ENCODE measurements at regions not wholly inside any gene's neighbourhood (a gene's known extent, or its start where the extent isn't known, plus 50 kb on each side); places are given as distances from the start of the nearest gene placed in this dataset.

DNA sequence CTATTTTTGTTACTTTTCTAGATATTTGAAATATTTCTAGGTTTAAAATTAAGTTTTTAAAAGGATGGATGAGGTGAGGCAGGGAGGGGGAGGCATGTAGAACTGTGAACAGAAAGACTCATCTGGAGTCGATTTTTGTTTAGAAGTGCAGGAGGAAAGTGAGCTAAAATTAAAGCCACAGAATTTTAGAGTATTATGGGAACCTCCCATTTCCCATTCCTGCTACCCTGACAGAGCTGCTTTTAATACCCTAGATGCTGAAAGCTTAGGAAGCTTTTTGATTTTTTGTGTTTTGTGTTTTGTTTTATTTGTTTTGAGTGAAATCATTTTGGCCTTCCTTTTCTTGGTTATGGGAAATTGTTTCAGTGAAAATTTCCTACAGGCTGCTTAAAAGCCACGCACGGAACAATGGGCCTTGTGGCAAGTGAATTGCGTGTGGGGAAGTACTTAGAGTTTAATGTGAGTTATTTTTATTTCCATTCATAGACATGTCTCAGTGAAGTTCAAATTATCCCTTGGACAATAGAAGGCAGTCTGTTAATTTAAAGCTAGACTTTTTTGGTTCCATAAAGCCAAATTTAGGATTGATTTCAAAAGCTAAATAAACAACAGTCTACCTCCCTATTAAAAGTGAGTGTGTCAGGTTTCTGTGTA, 102.0 kb upstream of the HDAC9 start:
- H3K36me3 ChIP-seq (replicated peaks in 1 of 2; ENCODE audit: control insufficient read depth in 2 of 2, insufficient read depth in 2 of 2, low read length in 2 of 2): no peaks in the 10 kb centered on the region
- no CpG with 5 or more reads among the region's 4 CpGs for WGBS, 2 donors (ENCODE audit: extremely low coverage in 2 of 2, insufficient read length in 2 of 2, insufficient replicate concordance in 1 of 2)
- no peak overlapping the region for H3K4me3 ChIP-seq (ENCODE audit: low read length in 2 of 2)
- H3K14ac ChIP-seq (ENCODE audit: low read length): no peak overlapping the region
- no peaks in the 10 kb centered on the region for H3K79me1 ChIP-seq (ENCODE audit: low read depth, low read length)
- H4K8ac ChIP-seq (ENCODE audit: low read depth, low read length): no peak overlapping the region
- no peak overlapping the region for H3K27ac ChIP-seq (replicated peaks; ENCODE audit: low read length)
- H3K4me1 ChIP-seq (ENCODE audit: control insufficient read depth in 2 of 2, insufficient read depth in 1 of 2, low read depth in 1 of 2, low read length in 2 of 2): peaks cover 0 to 5% of the 10 kb centered on the region in 2 donors
- no peak overlapping the region for H3K4ac ChIP-seq (ENCODE audit: low read length)
- no peaks in the 10 kb centered on the region for H3K9me3 ChIP-seq (replicated peaks in 1 of 2; ENCODE audit: control insufficient read depth in 2 of 2, insufficient read depth in 1 of 2, low read depth in 1 of 2, low read length in 2 of 2)
- no peak overlapping the region for H3K23ac ChIP-seq (ENCODE audit: low read depth, low read length, poor library complexity)
- H2AK5ac ChIP-seq (ENCODE audit: low read depth, low read length): no peak overlapping the region
- H2BK12ac ChIP-seq (ENCODE audit: low read length): no peak overlapping the region
- no peak overlapping the region for H2BK15ac ChIP-seq (ENCODE audit: low read length)
- no peak overlapping the region for H2BK120ac ChIP-seq (ENCODE audit: low read depth, low read length)
- H4K91ac ChIP-seq (ENCODE audit: low read depth, low read length, poor library complexity): no peak overlapping the region
- no peak overlapping the region for H3K4me2 ChIP-seq (ENCODE audit: insufficient read depth, low read length, poor library complexity, severe bottlenecking)
- no peaks in the 10 kb centered on the region for H3K27me3 ChIP-seq (ENCODE audit: control insufficient read depth in 3 of 3, insufficient read depth in 3 of 3, low read depth in 1 of 3, low read length in 3 of 3)
- H2BK5ac ChIP-seq (ENCODE audit: low read length): no peak overlapping the region
- no peak overlapping the region for H3K9ac ChIP-seq (ENCODE audit: low read depth, low read length, poor library complexity)
- DNase-seq (ENCODE audit: low spot score): no peak
- no peak overlapping the region for H3K18ac ChIP-seq (ENCODE audit: low read length)
- H2AFZ ChIP-seq (ENCODE audit: low read length): peak overlapping the region; percentile 31

DNA sequence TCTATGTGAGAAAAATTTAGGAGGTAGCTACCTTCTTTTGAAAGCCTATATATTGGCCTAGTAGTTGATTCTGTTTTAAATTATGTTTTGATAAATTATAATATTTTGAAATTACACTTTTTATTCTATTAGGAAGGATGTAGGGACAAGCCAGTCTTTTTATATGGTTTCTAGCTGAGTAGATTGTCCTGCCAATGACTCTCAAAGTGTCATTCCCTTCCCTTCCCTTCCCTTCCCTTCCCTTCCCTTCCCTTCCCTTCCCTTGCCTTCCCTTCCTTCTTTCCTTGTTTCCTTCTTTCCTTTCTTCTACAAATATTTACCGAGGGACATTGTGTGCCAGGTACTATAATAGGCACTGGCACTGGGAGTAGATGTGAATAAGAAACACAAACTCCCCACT, 99.7 kb upstream of the HDAC9 start:
- Histone ChIP-seq H3K18ac (ENCODE audit: low read length) (no peak overlapping the region), H4K8ac (ENCODE audit: low read depth, low read length) (no peak overlapping the region), H3K4me2 (ENCODE audit: insufficient read depth, low read length, poor library complexity, severe bottlenecking) (no peak overlapping the region), H3K27ac (replicated peaks; ENCODE audit: low read length) (no peak overlapping the region), H2BK5ac (ENCODE audit: low read length) (no peak overlapping the region), H2BK120ac (ENCODE audit: low read depth, low read length) (no peak overlapping the region), H3K4me1 (ENCODE audit: control insufficient read depth in 2 of 2, insufficient read depth in 1 of 2, low read depth in 1 of 2, low read length in 2 of 2) (peaks cover 5 to 6% of the 10 kb centered on the region in 2 donors), H3K4me3 (ENCODE audit: low read length in 2 of 2) (no peak overlapping the region), H3K27me3 (ENCODE audit: control insufficient read depth in 3 of 3, insufficient read depth in 3 of 3, low read depth in 1 of 3, low read length in 3 of 3) (no peaks in the 10 kb centered on the region), H2BK12ac (ENCODE audit: low read length) (no peak overlapping the region), H2AFZ (ENCODE audit: low read length) (no peak overlapping the region), H3K14ac (ENCODE audit: low read length) (no peak overlapping the region), H3K9me3 (replicated peaks in 1 of 2; ENCODE audit: control insufficient read depth in 2 of 2, insufficient read depth in 1 of 2, low read depth in 1 of 2, low read length in 2 of 2) (no peaks in the 10 kb centered on the region), H3K36me3 (replicated peaks in 1 of 2; ENCODE audit: control insufficient read depth in 2 of 2, insufficient read depth in 2 of 2, low read length in 2 of 2) (no peaks in the 10 kb centered on the region), H4K91ac (ENCODE audit: low read depth, low read length, poor library complexity) (no peak overlapping the region), H2AK5ac (ENCODE audit: low read depth, low read length) (no peak overlapping the region), H2BK15ac (ENCODE audit: low read length) (no peak overlapping the region), H3K9ac (ENCODE audit: low read depth, low read length, poor library complexity) (no peak overlapping the region), H3K4ac (ENCODE audit: low read length) (no peak overlapping the region), H3K79me1 (ENCODE audit: low read depth, low read length) (no peaks in the 10 kb centered on the region), H3K23ac (ENCODE audit: low read depth, low read length, poor library complexity) (no peak overlapping the region)
- no CpG with 5 or more reads among the region's 1 CpG for WGBS, 2 donors (ENCODE audit: extremely low coverage in 2 of 2, insufficient read length in 2 of 2, insufficient replicate concordance in 1 of 2)
- DNase-seq (ENCODE audit: low spot score): no peak

DNA sequence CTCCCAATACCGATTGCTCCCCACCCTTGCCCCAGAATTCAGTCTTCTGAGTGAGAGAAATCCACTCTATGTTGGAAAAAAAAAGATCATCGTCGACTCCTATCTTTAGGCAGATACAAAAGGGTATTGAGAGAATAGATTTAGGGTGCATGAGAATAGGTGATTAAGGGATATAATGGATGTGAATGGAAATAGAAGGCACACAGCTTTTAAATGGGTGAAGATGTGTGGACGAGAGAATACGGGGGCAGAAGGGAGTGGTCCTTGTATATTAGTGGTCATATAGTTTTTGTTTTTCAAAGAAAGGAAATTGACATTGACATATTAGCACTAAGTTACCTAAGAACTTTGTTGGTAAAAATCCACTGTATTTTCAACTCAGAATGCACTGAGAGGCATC, 98.6 kb upstream of the HDAC9 start:
- Histone ChIP-seq H3K18ac (ENCODE audit: low read length) (no peak overlapping the region), H2BK120ac (ENCODE audit: low read depth, low read length) (no peak overlapping the region)
- DNase-seq (ENCODE audit: low spot score): no peak

DNA sequence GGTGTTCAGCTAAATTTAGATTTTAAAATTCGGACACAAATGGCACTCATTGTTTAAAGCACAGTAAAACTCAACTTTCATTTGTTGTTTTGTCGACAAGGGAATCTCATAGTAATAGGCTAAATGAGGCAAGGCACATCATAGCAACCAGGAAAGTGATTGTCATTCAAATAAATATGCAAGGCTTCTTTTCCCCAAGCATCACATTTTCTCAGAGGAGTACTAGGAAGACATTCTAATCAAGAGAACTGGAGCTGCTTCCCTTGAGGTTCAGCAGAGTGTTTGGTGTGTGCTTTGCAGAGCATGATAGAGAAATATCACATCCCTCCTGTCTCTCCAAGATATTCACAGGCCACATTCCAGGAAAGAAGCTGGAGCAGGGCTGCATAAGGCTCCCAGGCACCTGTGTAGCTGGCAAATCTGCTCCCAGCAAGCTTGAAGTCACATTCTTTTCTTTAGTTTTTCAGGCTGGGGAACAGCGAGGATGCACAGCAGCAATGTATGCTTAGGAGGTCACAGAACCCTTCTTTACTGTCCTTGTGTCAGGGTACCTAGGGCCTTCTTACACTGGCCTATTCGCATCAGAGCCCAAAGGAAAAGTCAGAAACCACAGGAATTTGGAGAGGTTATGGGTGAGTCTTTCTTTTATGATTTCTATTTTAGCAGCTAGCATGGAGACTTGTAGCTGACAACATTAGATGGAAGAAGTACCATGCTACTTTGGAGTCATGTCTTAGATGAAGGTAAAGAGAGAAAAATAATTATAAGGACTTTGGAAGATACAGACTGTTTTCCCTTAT, 95.9 kb upstream of the HDAC9 start:
- H2BK15ac ChIP-seq (ENCODE audit: low read length): no peak overlapping the region
- H2BK12ac ChIP-seq (ENCODE audit: low read length): no peak overlapping the region
- H3K27ac ChIP-seq (replicated peaks; ENCODE audit: low read length): no peak overlapping the region
- no peak overlapping the region for H3K4ac ChIP-seq (ENCODE audit: low read length)
- H4K91ac ChIP-seq (ENCODE audit: low read depth, low read length, poor library complexity): no peak overlapping the region
- H3K79me1 ChIP-seq (ENCODE audit: low read depth, low read length): no peaks in the 10 kb centered on the region
- no peak overlapping the region for H3K4me2 ChIP-seq (ENCODE audit: insufficient read depth, low read length, poor library complexity, severe bottlenecking)
- H4K8ac ChIP-seq (ENCODE audit: low read depth, low read length): no peak overlapping the region
- H3K4me3 ChIP-seq (ENCODE audit: low read length in 2 of 2): no peak overlapping the region
- no peaks in the 10 kb centered on the region for H3K9me3 ChIP-seq (replicated peaks in 1 of 2; ENCODE audit: control insufficient read depth in 2 of 2, insufficient read depth in 1 of 2, low read depth in 1 of 2, low read length in 2 of 2)
- peaks cover 5 to 6% of the 10 kb centered on the region in 2 donors for H3K4me1 ChIP-seq (ENCODE audit: control insufficient read depth in 2 of 2, insufficient read depth in 1 of 2, low read depth in 1 of 2, low read length in 2 of 2)
- H3K9ac ChIP-seq (ENCODE audit: low read depth, low read length, poor library complexity): no peak overlapping the region
- no peak overlapping the region for H3K18ac ChIP-seq (ENCODE audit: low read length)
- no peaks in the 10 kb centered on the region for H3K27me3 ChIP-seq (ENCODE audit: control insufficient read depth in 3 of 3, insufficient read depth in 3 of 3, low read depth in 1 of 3, low read length in 3 of 3)
- H2AK5ac ChIP-seq (ENCODE audit: low read depth, low read length): no peak overlapping the region
- no peak overlapping the region for H3K23ac ChIP-seq (ENCODE audit: low read depth, low read length, poor library complexity)
- DNase-seq (ENCODE audit: low spot score): no peak
- no peaks in the 10 kb centered on the region for H3K36me3 ChIP-seq (replicated peaks in 1 of 2; ENCODE audit: control insufficient read depth in 2 of 2, insufficient read depth in 2 of 2, low read length in 2 of 2)
- no peak overlapping the region for H3K14ac ChIP-seq (ENCODE audit: low read length)
- no peak overlapping the region for H2BK120ac ChIP-seq (ENCODE audit: low read depth, low read length)
- WGBS, 2 donors (ENCODE audit: extremely low coverage in 2 of 2, insufficient read length in 2 of 2, insufficient replicate concordance in 1 of 2): no CpG with 5 or more reads among the region's 4 CpGs
- peak overlapping the region; percentile 58 for H2AFZ ChIP-seq (ENCODE audit: low read length)
- H2BK5ac ChIP-seq (ENCODE audit: low read length): no peak overlapping the region

More for the DNA sequence above, 98.6 kb upstream of the HDAC9 start:
- H3K27ac ChIP-seq (replicated peaks; ENCODE audit: low read length): no peak overlapping the region
- no peak overlapping the region for H3K4me3 ChIP-seq (ENCODE audit: low read length in 2 of 2)
- no peaks in the 10 kb centered on the region for H3K36me3 ChIP-seq (replicated peaks in 1 of 2; ENCODE audit: control insufficient read depth in 2 of 2, insufficient read depth in 2 of 2, low read length in 2 of 2)
- H3K27me3 ChIP-seq (ENCODE audit: control insufficient read depth in 3 of 3, insufficient read depth in 3 of 3, low read depth in 1 of 3, low read length in 3 of 3): no peaks in the 10 kb centered on the region
- WGBS, 2 donors (ENCODE audit: extremely low coverage in 2 of 2, insufficient read length in 2 of 2, insufficient replicate concordance in 1 of 2): 100% methylated on average over 1 of the region's 5 CpGs; no CpG with 5 or more reads in 1 of the 2 donors
- no peak overlapping the region for H2BK15ac ChIP-seq (ENCODE audit: low read length)
- H2AFZ ChIP-seq (ENCODE audit: low read length): no peak overlapping the region
- no peak overlapping the region for H3K23ac ChIP-seq (ENCODE audit: low read depth, low read length, poor library complexity)
- H3K4me1 ChIP-seq (ENCODE audit: control insufficient read depth in 2 of 2, insufficient read depth in 1 of 2, low read depth in 1 of 2, low read length in 2 of 2): peaks cover 5 to 6% of the 10 kb centered on the region in 2 donors
- H2AK5ac ChIP-seq (ENCODE audit: low read depth, low read length): no peak overlapping the region
- H3K9ac ChIP-seq (ENCODE audit: low read depth, low read length, poor library complexity): no peak overlapping the region
- no peak overlapping the region for H2BK5ac ChIP-seq (ENCODE audit: low read length)
- H3K9me3 ChIP-seq (replicated peaks in 1 of 2; ENCODE audit: control insufficient read depth in 2 of 2, insufficient read depth in 1 of 2, low read depth in 1 of 2, low read length in 2 of 2): no peaks in the 10 kb centered on the region
- H3K14ac ChIP-seq (ENCODE audit: low read length): no peak overlapping the region
- no peak overlapping the region for H3K4me2 ChIP-seq (ENCODE audit: insufficient read depth, low read length, poor library complexity, severe bottlenecking)
- H3K4ac ChIP-seq (ENCODE audit: low read length): no peak overlapping the region
- H4K8ac ChIP-seq (ENCODE audit: low read depth, low read length): no peak overlapping the region
- H3K79me1 ChIP-seq (ENCODE audit: low read depth, low read length): no peaks in the 10 kb centered on the region
- no peak overlapping the region for H2BK12ac ChIP-seq (ENCODE audit: low read length)
- no peak overlapping the region for H4K91ac ChIP-seq (ENCODE audit: low read depth, low read length, poor library complexity)
